NCI-H446 treated with DMSO at 0.1 percent for 48 hours (cell line): ENCODE measurements at regions not wholly inside any gene's neighbourhood (a gene's known extent, or its start where the extent isn't known, plus 50 kb on each side); places are given as distances from the start of the nearest gene placed in this dataset.
A peak's percentile ranks its signal among the peaks of the same experiment; 100 is the strongest.
"Not testable (repeated sequence)": the region's sequence is repeated elsewhere in the genome, so short reads cannot be mapped to it uniquely, and the experiment has no call there.

Experiments
- DNase-seq: peaks from one replicate; lab custom pipeline; 2025; lab: John Stamatoyannopoulos, UW

- no peak for DNase-seq
Measured at GRCh38 chr3:59411186-59411585, 361.4 kb upstream of the CFAP20DC start.

DNA sequence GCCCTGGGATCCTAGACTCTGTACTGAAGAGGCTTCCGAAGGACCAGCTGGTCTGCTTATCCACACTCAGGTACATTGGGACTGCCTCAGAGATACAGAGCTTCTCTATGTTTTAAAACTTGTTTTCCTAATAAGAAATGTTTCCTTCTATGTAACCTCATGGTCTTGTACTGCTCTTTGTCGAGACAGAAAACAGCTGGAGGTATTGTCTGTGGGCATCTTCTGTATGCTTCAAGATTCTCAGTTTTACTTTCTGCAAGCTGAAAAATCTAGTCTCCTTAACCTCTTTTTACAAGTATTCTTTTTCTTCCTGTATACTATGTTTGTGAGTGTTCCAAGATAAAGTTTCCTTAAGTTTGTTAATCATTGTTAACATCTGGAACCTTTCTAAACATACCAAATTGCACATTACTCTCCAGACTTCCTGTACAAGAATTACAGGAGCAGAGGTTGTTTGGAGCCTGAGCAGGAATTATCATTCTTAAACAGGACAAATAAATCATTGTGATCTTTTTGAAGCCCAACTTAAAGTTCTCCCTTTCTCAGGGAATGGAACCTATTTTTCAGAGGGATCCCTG is 358.3 kb upstream of the CFAP20DC start:
- DNase-seq = no peak

- DNase-seq = no peak
Measured at GRCh38 chr3:59407425-59407824, 357.6 kb upstream of the CFAP20DC start.

DNA sequence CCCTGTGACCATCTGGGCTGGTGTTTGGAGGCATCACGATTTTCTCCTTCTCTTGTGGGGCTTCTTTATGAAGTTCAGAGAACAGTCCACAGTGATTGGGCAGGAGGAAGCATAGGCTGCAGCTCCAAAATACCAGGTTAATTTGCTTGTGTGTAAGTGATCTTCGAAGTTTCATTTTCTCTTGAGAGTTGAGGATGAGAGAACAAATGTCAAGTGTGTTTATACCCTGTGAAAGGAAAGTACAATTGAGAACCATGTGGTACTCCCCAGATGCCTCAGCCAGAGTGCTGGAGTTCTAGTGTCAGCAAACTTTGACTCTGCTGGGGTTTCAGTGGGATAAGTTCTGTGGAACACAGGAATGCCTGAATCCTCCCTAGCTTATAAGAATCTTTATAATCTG is 357.1 kb upstream of the CFAP20DC start:
- DNase-seq = no peak

DNA sequence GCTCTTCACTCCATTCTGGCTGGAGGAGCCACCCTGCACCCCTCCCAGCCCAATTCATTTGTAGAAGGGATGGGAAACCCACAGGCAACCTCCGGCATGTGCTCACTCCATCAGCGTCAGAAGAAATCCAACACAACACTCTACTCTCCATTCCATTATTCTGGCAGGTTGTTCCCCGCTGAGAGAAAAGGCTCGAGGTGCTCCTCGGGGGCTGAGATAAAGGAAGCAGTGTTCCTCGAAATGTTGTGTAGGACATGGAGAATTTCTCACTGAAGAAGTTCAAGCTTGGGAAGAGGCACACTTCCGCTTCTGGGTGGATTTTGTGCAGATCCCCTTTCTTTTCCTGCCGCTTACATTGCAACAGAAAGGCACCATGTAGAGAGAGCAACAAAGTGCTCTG is 355.0 kb upstream of the CFAP20DC start:
- no peak for DNase-seq

DNA sequence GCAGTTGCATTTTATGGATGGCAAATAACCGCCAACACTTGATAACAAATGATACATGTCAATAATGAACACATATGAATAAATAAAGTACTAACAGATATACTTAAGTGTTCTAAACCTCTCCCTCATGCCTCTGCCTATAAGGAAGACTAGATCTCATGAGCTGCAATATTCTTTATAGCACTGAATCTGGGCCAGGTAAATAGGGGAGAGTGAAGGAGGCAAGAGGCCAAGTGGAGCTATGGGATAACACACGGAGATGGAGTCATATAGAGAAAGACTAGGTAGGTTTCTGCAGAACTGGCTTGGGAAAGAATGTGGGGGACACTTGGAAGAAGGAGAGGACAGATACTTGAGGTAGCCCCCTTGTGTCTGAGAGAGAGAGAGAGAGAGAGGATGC is 354.2 kb upstream of the CFAP20DC start:
- no peak for DNase-seq

DNA sequence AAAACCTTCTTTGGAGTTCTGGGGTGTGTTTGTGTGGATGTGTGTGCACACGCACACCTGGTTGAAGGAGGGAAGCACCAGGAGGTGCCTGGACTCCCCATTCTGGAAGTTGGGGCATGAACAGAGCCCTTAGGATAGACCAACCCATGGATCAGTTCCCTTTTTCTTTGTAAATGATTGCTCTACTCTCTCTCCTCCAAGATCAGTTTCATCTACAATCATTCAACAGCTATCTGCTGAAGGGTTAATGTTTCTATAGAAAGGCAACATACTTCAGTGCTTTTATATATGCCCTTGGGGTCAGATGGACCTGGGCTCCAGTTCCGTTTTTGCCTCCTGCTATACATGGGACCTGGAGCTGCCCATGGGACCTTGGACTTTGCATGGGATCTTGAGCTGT is 352.1 kb upstream of the CFAP20DC start:
- no peak for DNase-seq

GRCh38 chr3:59392116-59392515 is 342.3 kb upstream of the CFAP20DC start:
- DNase-seq = no peak

DNA sequence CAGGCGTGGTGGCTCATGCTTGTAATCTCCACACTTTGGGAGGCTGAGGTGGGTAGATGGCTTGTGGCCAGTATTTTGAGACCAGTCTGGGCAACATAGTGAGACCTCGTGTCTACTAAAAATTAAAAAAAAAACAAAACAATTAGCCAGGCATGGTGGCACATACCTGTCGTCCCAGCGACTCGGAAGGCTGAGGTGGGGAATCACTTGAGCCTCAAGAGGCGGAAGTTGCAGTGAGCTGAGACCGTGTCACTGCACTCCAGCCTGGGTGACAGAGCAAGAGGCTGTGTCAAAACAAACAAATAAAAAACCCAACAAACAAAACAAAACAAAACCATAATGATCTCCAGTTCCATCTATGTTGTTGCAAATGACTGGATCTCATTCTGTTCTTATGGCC is 341.3 kb upstream of the CFAP20DC start:
- no peak for DNase-seq

DNA sequence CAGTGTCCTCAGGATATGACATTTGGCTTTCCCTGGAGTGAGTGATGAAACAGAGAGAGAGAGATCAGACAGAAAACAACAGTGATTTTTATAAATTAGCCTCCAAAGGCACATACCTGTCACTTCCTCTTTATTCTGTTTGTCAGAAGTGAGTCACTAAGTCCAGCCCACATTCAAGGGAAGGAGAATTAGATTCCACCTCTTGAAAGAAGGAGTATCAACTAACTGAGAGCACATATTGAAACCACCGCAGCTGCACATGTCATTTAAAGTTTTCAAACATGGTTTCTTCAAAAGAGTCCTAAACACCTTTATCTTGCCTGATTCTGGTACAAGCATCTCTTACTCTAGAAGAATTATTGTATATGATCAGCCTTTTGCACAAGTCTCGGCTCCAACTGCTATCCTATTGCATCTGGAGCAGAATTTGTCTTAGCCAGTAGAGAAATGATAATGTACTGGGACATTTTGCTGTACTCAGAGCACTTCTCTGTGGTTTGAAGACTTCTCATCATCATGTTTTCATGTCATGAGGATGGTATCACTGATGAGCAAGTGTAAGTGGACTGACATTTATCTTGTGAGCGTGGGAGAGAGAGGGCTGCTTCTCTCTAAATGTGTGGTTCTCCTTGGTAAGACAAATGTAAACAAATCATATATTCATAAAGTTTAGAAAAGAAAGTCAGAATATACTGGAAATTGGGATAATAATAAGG is 338.9 kb upstream of the CFAP20DC start:
- no peak for DNase-seq

DNA sequence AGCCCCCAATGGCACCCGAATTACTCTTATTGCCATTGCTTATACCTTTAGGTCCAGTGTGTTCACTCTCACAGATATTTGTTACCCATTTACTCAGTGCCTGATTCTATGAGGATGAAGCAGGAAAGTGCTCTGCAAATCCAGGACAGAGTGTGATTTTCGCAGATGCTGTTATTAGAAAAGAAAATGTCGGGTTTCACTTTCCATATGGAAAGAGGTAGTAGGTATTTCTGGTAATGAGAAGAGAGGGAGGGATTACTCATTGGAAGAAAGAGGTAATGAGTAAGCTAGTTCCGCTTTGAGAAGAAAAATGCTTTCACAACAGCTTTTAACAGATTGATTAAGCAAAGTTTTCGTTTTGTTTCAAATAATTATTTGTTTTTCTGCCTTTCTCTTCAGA is 336.3 kb upstream of the CFAP20DC start:
- DNase-seq = no peak

DNA sequence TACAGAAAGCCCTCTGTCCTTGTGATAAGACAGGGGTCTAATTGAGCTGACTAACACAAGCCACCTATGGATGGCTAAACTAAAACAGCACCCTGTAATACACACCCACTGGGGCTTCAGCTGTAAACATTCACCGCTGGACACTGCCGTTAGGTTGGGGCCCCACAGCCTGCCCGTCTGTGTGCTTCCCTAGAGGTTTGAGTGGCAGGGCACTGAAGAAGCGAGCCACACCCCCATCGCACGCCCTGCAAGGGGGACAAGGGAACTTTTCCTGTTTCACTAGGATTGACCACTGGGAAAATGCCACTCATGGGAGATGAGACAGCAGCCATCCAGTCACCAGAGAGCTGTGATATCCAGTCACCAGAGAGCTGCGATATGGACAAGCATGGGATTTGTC is 335.7 kb upstream of the CFAP20DC start:
- DNase-seq = no peak

DNA sequence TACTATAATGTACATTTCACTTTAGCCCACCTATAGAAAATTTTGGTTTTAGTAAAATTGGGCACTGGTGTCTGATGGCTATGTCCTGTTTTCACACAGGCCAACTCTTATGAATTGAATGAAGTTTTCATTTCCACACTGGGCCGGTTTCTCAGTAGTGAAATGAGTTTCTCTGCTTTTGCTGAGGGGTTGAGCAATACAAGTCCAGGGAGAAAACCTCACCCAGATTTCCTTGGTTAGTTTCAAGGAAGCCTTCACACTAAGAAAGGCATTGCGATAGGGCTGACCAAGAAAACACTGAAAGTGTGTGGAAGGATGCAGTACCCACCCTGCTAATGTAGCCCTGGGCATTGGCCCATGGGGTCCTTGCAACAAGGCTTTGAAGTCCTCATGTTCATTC is 331.5 kb upstream of the CFAP20DC start:
- DNase-seq = no peak

DNA sequence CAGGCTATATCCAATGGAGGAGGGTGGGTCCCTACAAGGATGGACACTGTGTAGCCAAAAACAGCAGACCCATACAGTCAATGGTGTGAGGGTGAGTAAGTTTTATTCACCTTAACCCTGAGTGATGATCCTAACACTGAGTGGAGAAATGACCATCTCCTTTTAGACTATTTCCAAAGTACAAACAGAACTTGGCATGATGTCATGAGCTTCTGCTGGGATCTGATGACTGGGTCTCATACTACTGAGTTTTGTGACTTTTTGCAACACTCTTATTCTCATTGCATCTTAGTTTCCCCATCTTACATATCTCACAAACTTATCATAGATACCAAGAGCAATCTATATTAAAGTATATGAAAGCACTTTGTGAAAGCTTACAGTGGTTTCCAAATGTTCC is 330.3 kb upstream of the CFAP20DC start:
- no peak for DNase-seq

- no peak for DNase-seq
Measured at GRCh38 chr3:59374818-59375211, 325.0 kb upstream of the CFAP20DC start.

GRCh38 chr3:59374091-59374817 is 324.4 kb upstream of the CFAP20DC start:
- no peak for DNase-seq

DNA sequence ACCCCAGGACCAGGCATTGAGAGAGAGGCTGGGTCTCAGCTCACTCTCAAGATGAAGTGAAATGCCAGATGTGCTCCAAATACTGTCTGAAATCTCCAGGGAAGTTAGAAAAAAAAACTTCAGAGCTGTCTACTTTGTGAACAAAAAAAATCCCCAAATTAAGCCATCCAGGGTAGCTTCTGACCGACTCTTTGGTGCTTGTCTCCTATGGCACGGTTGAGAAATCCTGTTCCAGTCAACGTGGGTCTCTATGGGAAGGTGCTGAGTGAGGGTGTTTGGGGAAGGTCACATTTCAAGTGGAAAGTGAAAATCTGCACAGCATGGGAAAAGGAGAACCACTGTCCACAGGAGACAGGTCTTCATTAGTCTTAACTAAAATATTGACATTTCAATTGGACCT is 322.5 kb upstream of the CFAP20DC start:
- DNase-seq = no peak

GRCh38 chr3:59368900-59369675 is 319.3 kb upstream of the CFAP20DC start:
- DNase-seq = no peak

DNA sequence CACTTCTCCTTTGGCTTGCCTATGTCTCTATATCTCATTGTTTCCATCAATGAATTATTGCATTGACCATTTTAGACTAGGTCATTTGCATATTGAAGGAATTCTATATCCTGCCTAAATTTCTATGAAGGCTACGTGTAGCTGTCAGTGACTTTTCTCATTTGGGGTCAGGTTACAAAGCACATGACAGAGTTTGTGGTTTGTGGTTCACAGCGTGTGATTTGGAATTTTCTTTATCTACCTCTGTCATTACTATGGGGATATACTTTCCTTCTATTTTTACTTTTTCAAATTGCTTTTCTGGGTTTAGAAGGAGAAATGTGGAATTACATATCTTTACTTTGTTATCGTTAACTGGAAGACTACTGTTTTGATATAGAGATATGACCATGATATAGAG is 317.3 kb upstream of the CFAP20DC start:
- no peak for DNase-seq

GRCh38 chr3:59366218-59366617 is 316.4 kb upstream of the CFAP20DC start:
- DNase-seq = no peak

GRCh38 chr3:59364496-59364895 is 314.7 kb upstream of the CFAP20DC start:
- DNase-seq = no peak

- not testable (repeated sequence) for DNase-seq
Measured at GRCh38 chr3:59360312-59360711, 310.5 kb upstream of the CFAP20DC start.

- DNase-seq = peak; percentile 38
Measured at GRCh38 chr3:59341459-59341858, 291.6 kb upstream of the CFAP20DC start.
